SU-DHL-6 (cell line): ENCODE measurements at regions not wholly inside any gene's neighbourhood (a gene's known extent, or its start where the extent isn't known, plus 50 kb on each side); places are given as distances from the start of the nearest gene placed in this dataset.

Experiments
- EZH2phosphoT487 ChIP-seq: fragments of 200-600 bp; sonication (generic), shearing (Covaris generic); conservative IDR thresholded peaks from 2 replicates; pipeline ENCODE4 v1.6.1; 2018; ENCODE audit warnings: mild to moderate bottlenecking, antibody characterized with exemption, low read length, moderate library complexity, mixed read lengths
- TF ChIP-seq, protein P1 (sequence below): fragments of 200-600 bp; sonication (generic); IDR thresholded peaks from one replicate; pipeline ENCODE4 v1.5.1; 2017; ENCODE audit warnings: antibody characterized with exemption, mild to moderate bottlenecking, low read length, moderate library complexity; ENCODE audit not compliant: insufficient read depth, poor library complexity, severe bottlenecking

GRCh38 chr7:53229202-53229601 lies 193.8 kb downstream of the POM121L12 start:
- TF ChIP-seq, protein P1, sequence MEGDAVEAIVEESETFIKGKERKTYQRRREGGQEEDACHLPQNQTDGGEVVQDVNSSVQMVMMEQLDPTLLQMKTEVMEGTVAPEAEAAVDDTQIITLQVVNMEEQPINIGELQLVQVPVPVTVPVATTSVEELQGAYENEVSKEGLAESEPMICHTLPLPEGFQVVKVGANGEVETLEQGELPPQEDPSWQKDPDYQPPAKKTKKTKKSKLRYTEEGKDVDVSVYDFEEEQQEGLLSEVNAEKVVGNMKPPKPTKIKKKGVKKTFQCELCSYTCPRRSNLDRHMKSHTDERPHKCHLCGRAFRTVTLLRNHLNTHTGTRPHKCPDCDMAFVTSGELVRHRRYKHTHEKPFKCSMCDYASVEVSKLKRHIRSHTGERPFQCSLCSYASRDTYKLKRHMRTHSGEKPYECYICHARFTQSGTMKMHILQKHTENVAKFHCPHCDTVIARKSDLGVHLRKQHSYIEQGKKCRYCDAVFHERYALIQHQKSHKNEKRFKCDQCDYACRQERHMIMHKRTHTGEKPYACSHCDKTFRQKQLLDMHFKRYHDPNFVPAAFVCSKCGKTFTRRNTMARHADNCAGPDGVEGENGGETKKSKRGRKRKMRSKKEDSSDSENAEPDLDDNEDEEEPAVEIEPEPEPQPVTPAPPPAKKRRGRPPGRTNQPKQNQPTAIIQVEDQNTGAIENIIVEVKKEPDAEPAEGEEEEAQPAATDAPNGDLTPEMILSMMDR = no peak
- TF ChIP-seq EZH2phosphoT487 = no peak
